OCI-LY3 (cell line): ENCODE measurements at regions not wholly inside any gene's neighbourhood (a gene's known extent, or its start where the extent isn't known, plus 50 kb on each side); places are given as distances from the start of the nearest gene placed in this dataset.

Experiments used
- H2AFZ ChIP-seq: fragments of 200-600, 300-600 bp; shearing (Covaris generic); 2 replicates; pipeline ENCODE4 v1.6.0; 2014; ENCODE audit warnings: antibody characterized with exemption, low read depth, low read length
- H3K27ac ChIP-seq: fragments of 200-600, 300-600 bp; sonication (generic); 2 replicates; pipeline ENCODE4 v1.5.1; 2014; ENCODE audit warnings: mild to moderate bottlenecking, low read length, moderate library complexity, mixed read lengths
- H3K27me3 ChIP-seq: fragments of 200-600, 300-600 bp; sonication (generic); 2 replicates; pipeline ENCODE4 v1.6.1; 2014; ENCODE audit warnings: low read depth, low read length, mixed read lengths
- H3K36me3 ChIP-seq: fragments of 200-600, 300-600 bp; sonication (generic); replicated peaks from 2 replicates; pipeline ENCODE3; 2014; ENCODE audit warnings: low read depth, low read length, mixed read lengths
- H3K4me1 ChIP-seq: fragments of 300-600, 200-600 bp; sonication (generic); 2 replicates; pipeline ENCODE4 v1.6.1; 2014; ENCODE audit warnings: low read length, mixed read lengths
- H3K4me2 ChIP-seq: fragments of 200-600, 300-600 bp; sonication (generic); 2 replicates; pipeline ENCODE4 v1.6.1; 2014; ENCODE audit warnings: low read length, mixed read lengths
- H3K4me3 ChIP-seq: fragments of 300-600, 200-600 bp; sonication (generic); 2 replicates; pipeline ENCODE4 v1.5.1; 2014; ENCODE audit warnings: antibody characterized with exemption, mild to moderate bottlenecking, low read length, moderate library complexity
- H3K79me2 ChIP-seq: fragments of 300-600, 200-600 bp; shearing (Covaris generic); 2 replicates; pipeline ENCODE4 v1.6.1; 2014; ENCODE audit warnings: mild to moderate bottlenecking, low read length, mixed read lengths
- H3K9ac ChIP-seq: fragments of 300-600, 200-600 bp; shearing (Covaris generic); 2 replicates; pipeline ENCODE4 v1.6.0; 2014; ENCODE audit warnings: mild to moderate bottlenecking, low read length, moderate library complexity
- H3K9me3 ChIP-seq: fragments of 200-600, 300-600 bp; shearing (Covaris generic); 2 replicates; pipeline ENCODE4 v1.6.1; 2014; ENCODE audit warnings: low read length, mixed read lengths; ENCODE audit not compliant: insufficient read depth
- H4K20me1 ChIP-seq: fragments of 200-600, 300-600 bp; sonication (generic); 2 replicates; pipeline ENCODE4 v1.6.1; 2016; ENCODE audit warnings: low read length, mixed read lengths; ENCODE audit not compliant: insufficient read depth
- EZH2phosphoT487 ChIP-seq: fragments of 200-600 bp; shearing (Covaris generic); IDR thresholded peaks from 2 replicates; pipeline ENCODE4 v1.6.1; 2018; ENCODE audit warnings: antibody characterized with exemption, mixed run types, low read depth
- TF ChIP-seq, protein P1 (sequence below): fragments of 200-600, 300-600 bp; sonication (generic); IDR thresholded peaks from 2 replicates; pipeline ENCODE4 v1.5.1; 2014; ENCODE audit warnings: antibody characterized with exemption, low read length, low read depth

- Histone ChIP-seq H3K4me3 (no peak overlapping the region), H3K4me1 (no peaks in the 10 kb centered on the region), H3K4me2 (no peak overlapping the region), H3K27ac (no peak overlapping the region), H2AFZ (no peak overlapping the region), H3K36me3 (no peaks in the 10 kb centered on the region), H3K79me2 (no peaks in the 10 kb centered on the region), H3K9ac (no peak overlapping the region), H4K20me1 (no peaks in the 10 kb centered on the region), H3K9me3 (no peaks in the 10 kb centered on the region), H3K27me3 (no peaks in the 10 kb centered on the region)
- no peak for TF ChIP-seq EZH2phosphoT487
- TF ChIP-seq, protein P1, sequence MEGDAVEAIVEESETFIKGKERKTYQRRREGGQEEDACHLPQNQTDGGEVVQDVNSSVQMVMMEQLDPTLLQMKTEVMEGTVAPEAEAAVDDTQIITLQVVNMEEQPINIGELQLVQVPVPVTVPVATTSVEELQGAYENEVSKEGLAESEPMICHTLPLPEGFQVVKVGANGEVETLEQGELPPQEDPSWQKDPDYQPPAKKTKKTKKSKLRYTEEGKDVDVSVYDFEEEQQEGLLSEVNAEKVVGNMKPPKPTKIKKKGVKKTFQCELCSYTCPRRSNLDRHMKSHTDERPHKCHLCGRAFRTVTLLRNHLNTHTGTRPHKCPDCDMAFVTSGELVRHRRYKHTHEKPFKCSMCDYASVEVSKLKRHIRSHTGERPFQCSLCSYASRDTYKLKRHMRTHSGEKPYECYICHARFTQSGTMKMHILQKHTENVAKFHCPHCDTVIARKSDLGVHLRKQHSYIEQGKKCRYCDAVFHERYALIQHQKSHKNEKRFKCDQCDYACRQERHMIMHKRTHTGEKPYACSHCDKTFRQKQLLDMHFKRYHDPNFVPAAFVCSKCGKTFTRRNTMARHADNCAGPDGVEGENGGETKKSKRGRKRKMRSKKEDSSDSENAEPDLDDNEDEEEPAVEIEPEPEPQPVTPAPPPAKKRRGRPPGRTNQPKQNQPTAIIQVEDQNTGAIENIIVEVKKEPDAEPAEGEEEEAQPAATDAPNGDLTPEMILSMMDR: no peak
Measured at GRCh38 chr6:168942646-168943045, 311.0 kb downstream of the THBS2 start.

DNA sequence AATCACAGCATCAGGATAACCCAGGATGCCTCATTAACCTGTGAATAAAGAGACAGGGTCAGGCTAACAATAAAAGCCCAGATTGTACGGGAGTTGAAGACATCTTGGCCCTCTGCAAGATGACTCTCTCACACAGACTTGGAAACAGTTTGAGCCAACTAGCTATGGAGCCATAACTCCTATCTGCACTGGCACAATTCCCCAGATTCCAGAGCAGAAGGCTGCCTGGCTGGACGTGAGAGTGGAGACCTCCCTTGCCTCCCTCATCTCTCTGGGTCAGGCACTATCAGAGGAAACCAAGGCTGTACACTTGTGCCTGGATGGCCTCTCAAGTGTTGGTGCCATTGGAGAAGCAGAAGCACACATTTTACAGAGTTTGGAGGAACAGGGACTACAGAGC, 312.6 kb downstream of the THBS2 start:
- Histone ChIP-seq H3K79me2 (no peaks in the 10 kb centered on the region), H3K9me3 (no peaks in the 10 kb centered on the region), H3K4me3 (no peak overlapping the region), H3K4me2 (no peak overlapping the region), H4K20me1 (no peaks in the 10 kb centered on the region), H3K36me3 (no peaks in the 10 kb centered on the region), H3K4me1 (no peaks in the 10 kb centered on the region), H3K27me3 (no peaks in the 10 kb centered on the region), H2AFZ (no peak overlapping the region), H3K27ac (no peak overlapping the region), H3K9ac (no peak overlapping the region)
- TF ChIP-seq EZH2phosphoT487: no peak
- TF ChIP-seq, protein P1: no peak

GRCh38 chr6:168939796-168940195, 313.9 kb downstream of the THBS2 start:
- Histone ChIP-seq H3K36me3 (no peaks in the 10 kb centered on the region), H2AFZ (no peak overlapping the region), H3K79me2 (no peaks in the 10 kb centered on the region), H3K4me1 (no peaks in the 10 kb centered on the region), H4K20me1 (no peaks in the 10 kb centered on the region), H3K4me3 (no peak overlapping the region), H3K9ac (no peak overlapping the region), H3K9me3 (no peaks in the 10 kb centered on the region), H3K27me3 (no peaks in the 10 kb centered on the region), H3K27ac (no peak overlapping the region), H3K4me2 (no peak overlapping the region)
- TF ChIP-seq, protein P1: no peak
- TF ChIP-seq EZH2phosphoT487: no peak

- no peak overlapping the region for H3K4me2 ChIP-seq
- no peaks in the 10 kb centered on the region for H3K27me3 ChIP-seq
- no peak overlapping the region for H3K27ac ChIP-seq
- H4K20me1 ChIP-seq: no peaks in the 10 kb centered on the region
- no peak overlapping the region for H2AFZ ChIP-seq
- TF ChIP-seq, protein P1: no peak
- TF ChIP-seq EZH2phosphoT487: no peak
- H3K9me3 ChIP-seq: no peaks in the 10 kb centered on the region
- H3K9ac ChIP-seq: no peak overlapping the region
- no peak overlapping the region for H3K4me3 ChIP-seq
- no peaks in the 10 kb centered on the region for H3K36me3 ChIP-seq
- H3K79me2 ChIP-seq: no peaks in the 10 kb centered on the region
- no peaks in the 10 kb centered on the region for H3K4me1 ChIP-seq
Measured at GRCh38 chr6:168939041-168939440, 314.6 kb downstream of the THBS2 start.
